22Rv1 (cell line): ENCODE measurements at regions not wholly inside any gene's neighbourhood (a gene's known extent, or its start where the extent isn't known, plus 50 kb on each side); places are given as distances from the start of the nearest gene placed in this dataset.

Experiments
- CTCF ChIP-seq: fragments of 450-650 bp; IDR thresholded peaks from 2 replicates; pipeline ENCODE4 v1.5.1; 2017; ENCODE audit warnings: mild to moderate bottlenecking
- ZFX ChIP-seq: fragments of 450-650 bp; IDR thresholded peaks from 2 replicates; pipeline ENCODE4 v1.6.1; 2017; ENCODE audit warnings: antibody characterized with exemption, borderline replicate concordance

GRCh38 chr13:33496336-33496735, 210.8 kb upstream of the STARD13 start:
- no peak for TF ChIP-seq CTCF
- TF ChIP-seq ZFX, result no peak
